NOMO-1 treated with dmso at 0.1 percent for 144 hours (cell line): ENCODE measurements at regions not wholly inside any gene's neighbourhood (a gene's known extent, or its start where the extent isn't known, plus 50 kb on each side); places are given as distances from the start of the nearest gene placed in this dataset.
"Not testable (repeated sequence)": the region's sequence is repeated elsewhere in the genome, so short reads cannot be mapped to it uniquely, and the experiment has no call there.

Experiments
- DNase-seq: peaks from one replicate; lab custom pipeline; 2025; ENCODE audit not compliant: unreplicated experiment; lab: John Stamatoyannopoulos, UW

DNA sequence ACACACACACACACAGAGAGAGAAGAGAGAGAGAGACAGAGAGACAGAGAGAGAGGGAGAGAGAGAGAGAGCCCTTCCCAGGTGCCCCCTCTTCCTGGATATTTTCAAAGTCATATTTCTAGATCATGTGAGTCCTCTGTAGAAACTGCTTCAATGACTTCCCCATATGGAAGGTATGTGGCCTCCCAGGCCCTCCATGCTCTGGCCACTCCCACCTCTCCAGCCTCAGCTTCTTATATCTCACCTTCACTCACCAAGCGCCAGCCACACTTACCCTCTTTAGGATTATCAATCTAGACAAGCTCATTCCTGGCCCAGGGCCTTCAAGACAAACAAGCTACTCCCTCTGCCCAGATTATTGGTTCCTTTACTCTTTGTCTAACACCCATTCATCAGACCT is 259.7 kb downstream of the MTERF1 start:
- DNase-seq: no peak

DNA sequence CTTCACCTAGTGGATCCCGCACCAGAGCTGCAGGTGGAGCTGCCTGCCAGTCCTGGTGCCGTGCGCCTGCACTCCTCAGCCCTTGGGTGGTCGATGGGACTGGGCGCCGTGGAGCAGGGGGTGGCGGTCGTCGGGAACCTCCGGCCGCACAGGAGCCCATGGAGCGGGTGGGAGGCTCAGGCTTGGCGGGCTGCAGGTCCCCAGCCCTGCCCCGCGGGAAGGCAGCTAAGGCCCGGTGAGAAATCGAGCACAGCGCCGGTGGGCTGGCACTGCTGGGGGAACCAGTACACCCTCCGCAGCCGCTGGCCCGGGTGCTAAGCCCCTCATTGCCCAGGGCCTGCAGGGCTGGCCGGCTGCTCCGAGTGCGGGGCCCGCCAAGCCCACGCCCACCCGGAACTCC is 253.2 kb downstream of the MTERF1 start:
- DNase-seq: not testable (repeated sequence)

- no peak for DNase-seq
Observed at GRCh38 chr7:91628742-91629141, 251.8 kb downstream of the MTERF1 start.

- DNase-seq: no peak
Observed at GRCh38 chr7:91630581-91631380, 249.7 kb downstream of the MTERF1 start.

DNA sequence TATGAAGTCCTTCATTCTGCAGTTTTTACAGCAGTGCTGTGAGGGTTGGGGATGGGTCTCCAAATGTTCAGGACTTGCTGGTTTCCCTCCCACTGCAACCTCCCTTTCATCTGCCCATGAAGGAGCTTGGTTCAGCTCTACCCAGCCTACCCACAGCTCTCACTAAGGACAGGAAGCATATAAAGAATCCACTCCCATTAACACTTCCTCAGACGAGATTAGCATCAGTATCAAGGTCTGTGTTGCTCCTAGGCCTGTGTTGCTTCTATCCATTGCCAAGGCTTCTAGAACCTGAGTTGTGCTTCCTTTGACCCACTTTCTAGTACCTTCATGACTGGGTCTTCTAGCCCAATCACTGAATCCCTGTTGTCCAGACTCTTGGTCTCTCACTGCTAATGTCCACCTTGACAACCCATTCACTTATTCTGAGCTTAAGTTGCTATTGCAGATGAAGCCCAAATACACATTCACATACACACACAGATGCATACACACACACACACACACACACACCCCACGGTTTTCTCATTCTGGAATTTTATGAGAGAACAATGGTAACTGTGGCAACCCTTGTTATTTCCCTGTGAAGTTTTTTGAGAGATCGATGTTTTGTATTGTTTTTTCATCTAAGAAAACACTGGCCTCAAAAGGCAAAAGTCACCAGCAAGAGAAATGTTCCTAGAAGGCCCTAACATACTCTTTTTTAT is 248.1 kb downstream of the MTERF1 start:
- DNase-seq: no peak

GRCh38 chr7:91633013-91633441 is 247.5 kb downstream of the MTERF1 start:
- DNase-seq: no peak

- DNase-seq: no peak
Observed at GRCh38 chr7:91634485-91635177, 245.9 kb downstream of the MTERF1 start.

GRCh38 chr7:91636129-91636724 is 244.3 kb downstream of the MTERF1 start:
- DNase-seq: peak; percentile 72

GRCh38 chr7:91636728-91637127 is 243.8 kb downstream of the MTERF1 start:
- DNase-seq: no peak

DNA sequence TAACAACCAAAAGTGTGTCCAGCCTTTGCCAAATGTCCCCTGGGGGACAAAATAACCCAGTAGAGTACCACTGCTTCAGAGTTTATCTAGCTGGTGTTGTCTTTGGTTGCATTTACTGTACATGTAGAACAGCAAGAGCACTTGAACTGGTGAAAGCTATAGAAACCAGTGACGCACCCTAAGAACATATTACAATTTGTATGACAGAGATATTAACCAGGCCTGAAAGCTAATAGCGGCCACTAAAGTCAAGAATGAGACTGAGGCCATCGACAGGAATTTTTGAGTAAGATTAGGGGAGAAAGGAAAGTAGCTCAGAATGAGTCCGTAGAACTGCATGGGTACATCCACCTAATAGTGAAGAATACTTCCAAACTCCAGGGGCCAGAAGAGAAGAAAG is 236.2 kb downstream of the MTERF1 start:
- DNase-seq: no peak

- DNase-seq: no peak
Observed at GRCh38 chr7:91645542-91645941, 235.0 kb downstream of the MTERF1 start.

DNA sequence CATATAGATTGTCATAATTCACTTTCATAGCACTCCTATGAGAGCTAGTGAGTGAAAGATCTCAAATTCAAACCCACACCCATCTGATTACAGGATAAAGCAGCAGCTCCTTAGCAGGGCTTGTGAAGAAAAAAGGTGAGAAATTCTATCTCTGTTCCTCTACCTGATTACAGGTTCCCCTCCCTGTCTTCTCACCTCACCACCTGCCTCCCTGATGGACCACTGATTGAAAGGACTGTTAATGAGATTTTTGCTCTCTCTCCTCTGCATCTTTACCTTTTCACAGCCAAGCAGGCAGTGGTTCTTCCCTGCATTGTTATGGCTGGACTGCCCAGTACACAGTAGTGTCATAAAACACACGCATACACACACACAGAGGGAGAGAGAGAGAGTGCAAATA is 228.5 kb downstream of the MTERF1 start:
- DNase-seq: no peak

- no peak for DNase-seq
Observed at GRCh38 chr7:91653286-91653685, 227.2 kb downstream of the MTERF1 start.

GRCh38 chr7:91655656-91656055 is 224.8 kb downstream of the MTERF1 start:
- no peak for DNase-seq

DNA sequence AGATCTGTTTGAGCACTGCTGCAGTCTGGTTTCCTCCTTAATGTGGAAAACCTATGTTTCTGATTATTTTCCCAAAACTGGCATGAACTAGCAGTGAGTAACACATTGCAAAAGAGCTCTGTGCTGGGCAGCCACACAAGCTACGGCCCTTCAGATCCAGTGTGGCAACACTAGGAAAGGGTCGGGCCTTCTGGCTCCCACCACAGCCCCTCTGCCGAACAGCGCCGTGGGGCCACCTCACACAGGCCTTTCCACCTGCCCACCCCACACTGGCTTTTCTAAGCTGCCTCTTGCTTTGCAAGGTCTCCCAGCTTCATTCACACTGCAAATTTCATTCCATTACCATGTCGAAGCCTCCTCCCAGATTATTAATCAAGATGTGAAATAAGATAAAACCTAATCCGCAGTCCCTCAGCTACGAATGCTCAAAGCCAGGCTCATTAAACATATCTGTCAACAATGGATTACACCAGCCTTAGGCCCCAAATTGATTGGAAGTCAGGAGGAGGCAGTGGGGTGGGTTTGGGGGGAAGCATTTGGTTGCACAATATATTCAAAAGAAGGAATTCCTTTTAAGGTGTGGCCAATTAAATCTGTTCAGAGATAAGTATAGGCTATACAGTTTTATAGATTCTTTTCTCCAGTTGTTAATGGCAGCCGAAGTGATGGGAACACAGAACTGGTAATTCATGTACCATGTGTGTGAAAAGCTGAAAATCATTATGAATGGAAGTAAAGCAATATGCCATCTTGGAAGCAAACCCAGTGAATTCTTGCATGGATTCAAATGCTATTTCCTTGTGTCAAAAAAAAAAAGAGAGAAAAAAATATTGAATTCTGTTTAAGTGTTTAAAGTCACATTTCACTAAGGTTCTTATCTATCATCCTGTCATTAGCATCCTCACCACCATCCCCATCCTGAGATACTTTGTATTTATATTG is 223.7 kb downstream of the MTERF1 start:
- DNase-seq: no peak

DNA sequence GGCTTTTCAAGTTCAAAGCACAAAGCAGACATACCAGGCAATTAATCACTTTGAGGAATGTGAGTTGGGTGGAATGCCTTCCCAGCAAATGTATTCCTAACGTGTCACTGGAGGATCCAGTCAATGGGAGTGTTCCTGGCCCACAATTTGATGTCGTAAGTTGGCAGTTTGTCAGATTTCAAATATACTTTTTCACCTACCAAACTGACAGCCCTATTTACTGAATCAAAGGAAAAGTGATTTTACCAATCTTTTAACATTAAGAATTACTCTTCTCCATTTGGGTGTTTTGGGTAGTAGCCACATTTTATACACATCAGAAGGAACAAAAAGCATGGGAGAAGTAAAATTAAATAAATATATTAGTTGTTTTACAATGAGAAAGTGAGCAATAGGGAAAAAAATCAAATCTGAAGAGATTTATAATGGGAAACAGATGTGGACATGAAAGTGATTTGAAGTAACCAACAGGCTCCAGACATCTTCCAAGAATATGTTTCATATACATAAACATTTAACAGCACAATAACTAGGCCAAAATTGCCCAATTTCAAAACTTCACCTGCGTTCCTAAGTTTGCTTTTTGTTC is 222.9 kb downstream of the MTERF1 start:
- DNase-seq: no peak

- DNase-seq: no peak
Observed at GRCh38 chr7:91659096-91659495, 221.4 kb downstream of the MTERF1 start.

- DNase-seq: no peak
Observed at GRCh38 chr7:91660734-91661356, 219.7 kb downstream of the MTERF1 start.

- DNase-seq: no peak
Observed at GRCh38 chr7:91661727-91662126, 218.8 kb downstream of the MTERF1 start.

DNA sequence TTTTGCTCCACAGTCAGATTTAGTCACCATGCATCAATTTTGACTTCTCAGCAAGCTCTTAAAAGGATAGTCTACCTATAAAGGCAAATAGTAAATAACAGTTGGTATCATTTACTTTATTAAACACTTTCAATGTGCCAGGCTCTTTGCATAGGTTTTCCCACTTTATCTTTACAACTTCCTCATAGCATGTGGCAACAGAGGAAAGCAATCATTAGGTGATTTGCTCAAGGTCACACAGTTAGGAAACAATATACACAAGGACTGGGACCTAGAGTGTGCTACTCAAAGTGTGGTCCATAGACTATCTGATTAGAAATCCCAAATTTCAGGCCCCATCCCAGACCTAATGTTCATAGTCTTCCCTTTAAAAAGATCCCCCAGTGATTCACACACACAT is 212.3 kb downstream of the MTERF1 start:
- DNase-seq: no peak
